ENCODE measurements at regions not wholly inside any gene's neighbourhood (a gene's known extent, or its start where the extent isn't known, plus 50 kb on each side); places are given as distances from the start of the nearest gene placed in this dataset.

DNA sequence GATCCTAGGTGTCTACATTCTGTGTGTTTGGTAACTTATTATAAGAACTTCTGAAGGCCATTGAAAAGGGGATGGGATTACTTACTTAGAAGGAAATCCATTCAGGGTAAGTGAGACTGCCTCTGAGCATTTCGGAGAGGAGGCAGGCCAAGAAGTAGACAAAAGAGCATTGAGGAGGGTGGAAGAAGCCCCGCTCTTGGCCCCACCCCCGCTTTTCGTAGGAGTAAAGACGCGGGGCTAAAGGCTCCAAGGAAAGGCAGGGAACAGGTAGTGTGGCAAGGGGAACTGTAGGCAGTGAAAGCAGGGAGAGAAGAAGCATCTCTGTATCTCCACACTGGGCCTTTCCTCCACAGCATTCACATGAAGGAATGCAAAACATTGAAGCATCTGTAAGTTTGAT is 51.8 kb upstream of the GRIK1 start:
- Mint-ChIP-seq H3K27ac (no peak overlapping the region), H3K36me3 (no peaks in the 10 kb centered on the region), H3K9me3 (peaks cover 5 to 7% of the 10 kb centered on the region in 2 donors)
- no peak for DNase-seq (ENCODE audit: low spot score in 2 of 2)
- ATAC-seq = no peak

- H3K9me3 Mint-ChIP-seq = peaks cover 5 to 7% of the 10 kb centered on the region in 2 donors
- no peak for ATAC-seq
Observed at GRCh38 chr21:29989634-29990234, 49.9 kb upstream of the GRIK1 start.

More at GRCh38 chr21:29989634-29990234, 49.9 kb upstream of the GRIK1 start:
- DNase-seq (ENCODE audit: low spot score in 2 of 2) = no peak
- no peak overlapping the region for H3K27ac Mint-ChIP-seq
- peaks cover 0 to 4% of the 10 kb centered on the region in 2 donors for H3K36me3 Mint-ChIP-seq
